Keratinocyte (primary cell): ENCODE measurements at regions not wholly inside any gene's neighbourhood (a gene's known extent, or its start where the extent isn't known, plus 50 kb on each side); places are given as distances from the start of the nearest gene placed in this dataset.

Experiments used
- DNase-seq: peaks from one replicate; pipeline ENCODE4 v3.0.0-alpha.2; 2011; ENCODE audit warnings: low read depth, missing footprints, low spot score
- FAIRE-seq: peaks from 2 replicates; lab custom pipeline; 2011; peaks lifted over from hg19 to GRCh38; lab: Jason Lieb, UNC
- H2AFZ ChIP-seq: 2 replicates; pipeline ENCODE4 v1.6.0; 2012; ENCODE audit warnings: low read length, control low read depth, inconsistent platforms; ENCODE audit not compliant: control insufficient read depth
- H3K27ac ChIP-seq: 2 replicates; pipeline ENCODE4 v1.5.1; 2011; ENCODE audit warnings: low read length; ENCODE audit not compliant: control insufficient read depth, insufficient read depth
- H3K27me3 ChIP-seq: 3 replicates; pipeline ENCODE4 v1.6.0; 2011; ENCODE audit warnings: low read length; ENCODE audit not compliant: control insufficient read depth, insufficient read depth; ENCODE audit errors: extremely low read depth
- H3K36me3 ChIP-seq, 2 experiments: 2 replicates in 1 of 2; 3 replicates in 1 of 2; pipeline ENCODE4 v1.5.1; 2011; ENCODE audit warnings: low read length in 2 of 2, mild to moderate bottlenecking in 1 of 2; ENCODE audit not compliant: control insufficient read depth in 2 of 2, insufficient read depth in 2 of 2; ENCODE audit errors: extremely low read depth in 1 of 2
- H3K4me1 ChIP-seq: 3 replicates; pipeline ENCODE4 v1.5.1; 2011; ENCODE audit warnings: low read length; ENCODE audit not compliant: control insufficient read depth, insufficient read depth; ENCODE audit errors: extremely low read depth
- H3K4me2 ChIP-seq: 3 replicates; pipeline ENCODE4 v1.6.0; 2011; ENCODE audit warnings: low read depth, low read length; ENCODE audit not compliant: control insufficient read depth, insufficient read depth; ENCODE audit errors: extremely low read depth
- H3K4me3 ChIP-seq, 3 experiments: fragments of 200-600 bp in 1 of 3; sonication (generic) in 1 of 3; 2 replicates in 2 of 3; 3 replicates in 1 of 3; pipeline ENCODE4 v1.5.1; 2011 to 2016; ENCODE audit warnings: low read length in 3 of 3, mild to moderate bottlenecking in 3 of 3, control low read depth in 2 of 3, inconsistent platforms in 1 of 3, low read depth in 1 of 3, mixed read lengths in 1 of 3, mixed run types in 1 of 3, moderate library complexity in 1 of 3; ENCODE audit not compliant: control insufficient read depth in 2 of 3, insufficient read depth in 2 of 3; ENCODE audit errors: extremely low read depth in 1 of 3
- H3K79me2 ChIP-seq: 2 replicates; pipeline ENCODE4 v1.6.0; 2012; ENCODE audit warnings: low read length; ENCODE audit not compliant: control insufficient read depth, insufficient read depth
- H3K9ac ChIP-seq: 3 replicates; pipeline ENCODE4 v1.6.0; 2011; ENCODE audit warnings: low read length; ENCODE audit not compliant: control insufficient read depth, insufficient read depth; ENCODE audit errors: extremely low read depth
- H3K9me1 ChIP-seq: 3 replicates; pipeline ENCODE4 v1.6.0; 2011; ENCODE audit warnings: low read length; ENCODE audit not compliant: control insufficient read depth, insufficient read depth; ENCODE audit errors: extremely low read depth
- H3K9me3 ChIP-seq: 2 replicates; pipeline ENCODE4 v1.5.1; 2012; ENCODE audit warnings: low read depth, low read length; ENCODE audit not compliant: control insufficient read depth
- H4K20me1 ChIP-seq: 3 replicates; pipeline ENCODE4 v1.6.0; 2011; ENCODE audit warnings: low read length; ENCODE audit not compliant: control insufficient read depth, insufficient read depth; ENCODE audit errors: extremely low read depth
- CTCF ChIP-seq, 3 experiments: IDR thresholded peaks in 1 of 3; conservative IDR thresholded peaks in 1 of 3; optimal IDR thresholded peaks in 1 of 3; 2 replicates in 2 of 3; 3 replicates in 1 of 3; pipeline versions ENCODE3 to v1.5.1; 2011; ENCODE audit warnings: low read length in 3 of 3, mild to moderate bottlenecking in 3 of 3, moderate library complexity in 2 of 3, control low read depth in 1 of 3, inconsistent platforms in 1 of 3; ENCODE audit not compliant: insufficient read depth in 2 of 3; ENCODE audit errors: extremely low read depth in 1 of 3
- EZH2 ChIP-seq: IDR thresholded peaks from one replicate; pipeline ENCODE4 v1.6.1; 2012; ENCODE audit warnings: inconsistent platforms, mild to moderate bottlenecking, low read length, moderate library complexity
- dilution Hi-C: fragments of 300-500 bp; cut with MboI; formaldehyde crosslinking; loops from one replicate; pipeline ENCODE4 v1.7.0; 2020; ENCODE audit warnings: low sequenced_read_pairs; ENCODE audit not compliant: extremely low pct_ligation_motif_present

GRCh38 chr12:4049298-4050080, 176.3 kb upstream of the PARP11 start:
- TF ChIP-seq EZH2 = no peak
- no peak for TF ChIP-seq CTCF (optimal IDR thresholded peaks at IDR 0.05 in 1 of 3, IDR thresholded peaks at IDR 0.05 in 1 of 3, conservative IDR thresholded peaks at IDR 0.05 in 1 of 3; ENCODE audit: extremely low read depth in 1 of 3, insufficient read depth in 2 of 3, low read length in 3 of 3)
- Histone ChIP-seq H3K4me2 (no peak overlapping the region), H3K79me2 (no peaks in the 10 kb centered on the region), H3K9me1 (no peaks in the 10 kb centered on the region), H3K36me3 (no peaks in the 10 kb centered on the region), H3K9ac (no peak overlapping the region), H4K20me1 (no peaks in the 10 kb centered on the region), H3K27me3 (no peaks in the 10 kb centered on the region), H3K4me1 (peaks cover 11% of the 10 kb centered on the region), H3K27ac (no peak overlapping the region), H3K9me3 (no peaks in the 10 kb centered on the region), H3K4me3 (no peak overlapping the region), H2AFZ (no peak overlapping the region)
- FAIRE-seq = no peak
- dilution Hi-C loops = no loop called here
- no peak for DNase-seq

- H3K4me3 ChIP-seq = no peak overlapping the region
- no peaks in the 10 kb centered on the region for H3K36me3 ChIP-seq
- H3K79me2 ChIP-seq = no peaks in the 10 kb centered on the region
- FAIRE-seq = no peak
- H3K4me1 ChIP-seq = peaks cover 2% of the 10 kb centered on the region
- no peaks in the 10 kb centered on the region for H4K20me1 ChIP-seq
- no peak overlapping the region for H3K27ac ChIP-seq
- H3K27me3 ChIP-seq = no peaks in the 10 kb centered on the region
- no peak overlapping the region for H3K4me2 ChIP-seq
- no peaks in the 10 kb centered on the region for H3K9me1 ChIP-seq
- H3K9ac ChIP-seq = no peak overlapping the region
- dilution Hi-C loops = no loop called here
- H2AFZ ChIP-seq = no peak overlapping the region
- no peak for DNase-seq
- TF ChIP-seq CTCF (optimal IDR thresholded peaks at IDR 0.05 in 1 of 3, IDR thresholded peaks at IDR 0.05 in 1 of 3, conservative IDR thresholded peaks at IDR 0.05 in 1 of 3; ENCODE audit: extremely low read depth in 1 of 3, insufficient read depth in 2 of 3, low read length in 3 of 3) (no peak), EZH2 (no peak)
- H3K9me3 ChIP-seq = no peaks in the 10 kb centered on the region
Observed at GRCh38 chr12:4047421-4047820, 174.2 kb upstream of the PARP11 start.
